GM12873 (cell line): ENCODE measurements at regions not wholly inside any gene's neighbourhood (a gene's known extent, or its start where the extent isn't known, plus 50 kb on each side); places are given as distances from the start of the nearest gene placed in this dataset.

ENCODE experiments used
- CTCF ChIP-seq: IDR thresholded peaks from 2 replicates; pipeline ENCODE4 v1.5.1; 2012; ENCODE audit warnings: low read depth, mild to moderate bottlenecking, moderate library complexity, low read length, control low read depth; ENCODE audit not compliant: insufficient read depth; ENCODE audit errors: missing control alignments

DNA sequence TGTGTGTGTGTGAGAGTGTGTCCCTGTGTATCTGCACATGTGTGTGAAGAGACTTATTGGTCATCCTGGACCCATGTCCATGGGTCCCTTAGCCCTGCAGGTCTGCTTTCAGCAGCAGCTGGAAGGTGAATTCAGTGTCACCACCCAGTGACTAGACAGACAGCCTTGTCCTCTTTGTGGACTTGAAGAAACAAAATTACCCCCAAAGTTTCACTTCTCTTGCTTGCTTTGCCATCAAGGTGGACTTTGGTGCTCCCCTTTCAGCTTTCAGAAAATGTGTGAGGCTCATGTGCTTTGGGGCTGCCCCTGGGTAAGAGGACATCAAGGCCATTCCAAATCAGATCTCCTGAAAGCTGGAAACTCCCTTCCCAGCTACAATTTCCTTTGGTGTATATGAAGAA, 1063.8 kb downstream of the BCL11B start:
- TF ChIP-seq CTCF, result no peak

DNA sequence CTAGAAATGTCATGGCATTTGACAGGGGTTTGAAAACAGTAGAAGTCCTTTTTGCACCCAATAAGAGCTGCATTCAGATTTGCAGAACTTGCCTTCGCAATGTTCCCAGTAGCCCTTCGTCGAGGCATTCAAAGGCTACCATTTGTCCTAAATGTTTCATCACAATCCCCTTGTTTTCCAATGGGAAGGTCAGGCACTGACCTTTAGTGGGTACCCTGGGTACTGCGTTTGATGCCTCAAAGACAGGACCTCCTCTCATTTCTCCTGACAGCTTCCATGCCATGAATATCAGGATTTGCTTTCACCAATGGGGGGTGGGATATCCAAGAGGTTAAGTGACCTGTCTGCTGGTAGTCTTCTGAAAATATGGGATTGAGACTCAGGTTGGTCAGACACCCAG, 1063.1 kb downstream of the BCL11B start:
- TF ChIP-seq CTCF, result no peak

DNA sequence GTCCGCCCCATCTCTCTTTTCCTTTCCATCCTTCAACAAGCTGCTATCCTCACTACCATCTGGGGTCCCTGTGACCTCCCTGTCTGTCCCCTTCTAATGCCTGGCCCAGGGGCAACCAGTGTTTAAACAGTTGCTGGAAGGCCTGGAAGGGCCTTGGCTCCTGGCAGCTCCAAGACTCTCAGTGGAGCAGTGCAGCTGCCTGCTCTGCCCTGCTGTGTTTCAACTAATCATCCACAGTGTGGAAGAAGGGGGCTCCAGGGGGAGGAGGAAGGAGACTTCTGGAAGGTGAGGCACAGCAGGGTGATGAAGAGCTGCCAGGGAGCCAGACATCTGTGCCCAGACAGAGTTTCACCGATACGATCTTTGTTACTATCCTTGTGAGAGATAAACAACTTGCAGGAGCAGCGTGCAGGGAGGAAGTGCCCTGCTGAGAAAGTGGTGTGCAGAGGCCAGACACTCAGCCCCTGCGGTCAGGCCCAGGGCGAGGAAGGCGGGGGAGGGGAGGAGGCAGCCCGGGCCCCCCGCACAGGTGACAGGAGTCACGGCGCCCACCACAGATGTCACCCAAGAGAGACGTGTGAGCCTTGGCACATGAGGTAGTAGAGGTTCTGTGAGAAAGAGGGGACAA, 1061.8 kb downstream of the BCL11B start:
- TF ChIP-seq CTCF, result no peak

DNA sequence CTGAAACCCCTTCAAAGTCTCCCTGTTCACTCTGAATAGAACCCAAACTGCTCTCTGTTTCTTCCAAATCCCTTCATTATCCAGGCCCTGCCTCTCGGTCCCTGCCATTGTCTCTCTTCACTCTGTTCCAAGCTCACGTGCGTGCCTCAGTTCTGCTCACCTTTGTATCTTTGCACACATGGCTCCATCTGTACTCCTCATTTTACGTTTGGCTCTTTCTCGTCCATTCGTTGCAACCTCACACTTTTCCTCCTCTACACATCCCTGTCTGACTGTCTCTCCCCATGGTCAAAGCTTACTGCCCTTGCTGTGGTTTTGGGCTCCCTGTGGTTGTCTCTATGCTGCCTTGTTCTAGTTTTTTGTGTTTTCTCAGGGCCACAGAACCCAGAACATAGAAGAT, 1054.5 kb downstream of the BCL11B start:
- TF ChIP-seq CTCF, result no peak

DNA sequence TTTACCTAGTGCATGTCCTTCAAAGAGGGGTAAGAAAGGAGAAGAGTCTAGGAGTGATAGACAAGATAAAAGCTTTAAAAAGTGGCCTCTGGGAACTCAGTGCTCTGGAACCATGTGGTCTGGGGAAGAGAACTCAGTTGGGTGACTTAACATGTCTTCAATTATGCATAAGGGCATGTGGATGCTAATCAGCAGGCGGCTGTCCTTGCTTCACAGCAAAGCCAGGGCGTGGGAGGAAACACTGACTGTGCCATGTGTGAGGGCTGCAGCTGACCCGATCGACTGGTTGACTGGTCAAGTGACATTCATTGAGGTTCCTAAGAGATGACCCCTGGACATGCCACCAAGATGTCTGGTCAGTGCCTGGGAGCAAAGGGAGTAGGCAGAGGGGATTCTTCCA, 1053.8 kb downstream of the BCL11B start:
- TF ChIP-seq CTCF, result no peak

GRCh38 chr14:98219638-98220037, 1052.4 kb downstream of the BCL11B start:
- TF ChIP-seq CTCF, result no peak

DNA sequence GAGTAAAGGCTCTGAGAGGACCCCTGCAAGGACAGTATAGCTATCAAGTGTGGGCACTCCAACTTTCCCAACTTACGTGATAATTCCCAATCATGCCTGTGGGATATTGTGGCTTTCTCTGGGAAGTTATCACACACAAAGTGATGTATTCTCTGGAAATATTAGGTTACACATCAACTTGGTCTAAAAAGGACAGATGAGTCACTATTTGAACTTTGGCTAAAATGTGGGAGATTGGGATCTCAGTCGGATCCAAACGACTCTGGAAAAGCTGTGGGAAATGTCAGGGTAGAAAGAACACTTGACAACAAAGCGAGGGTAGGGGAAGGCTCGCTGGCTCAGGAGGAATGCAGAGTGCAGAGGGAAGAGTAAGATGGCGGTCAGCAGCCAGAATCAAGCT, 1048.9 kb downstream of the BCL11B start:
- TF ChIP-seq CTCF, result no peak

GRCh38 chr14:98226411-98226810, 1045.6 kb downstream of the BCL11B start:
- TF ChIP-seq CTCF, result no peak
